WI38 (cell line): ENCODE measurements at regions not wholly inside any gene's neighbourhood (a gene's known extent, or its start where the extent isn't known, plus 50 kb on each side); places are given as distances from the start of the nearest gene placed in this dataset.
"Not testable (repeated sequence)": the region's sequence is repeated elsewhere in the genome, so short reads cannot be mapped to it uniquely, and the experiment has no call there.

Experiments
- H3K4me3 ChIP-seq: 2 replicates; pipeline ENCODE4 v1.5.1; 2011; ENCODE audit warnings: low read depth, mild to moderate bottlenecking, control low read depth, low read length
- TF ChIP-seq, protein P1 (sequence below): IDR thresholded peaks from 2 replicates; pipeline ENCODE4 v1.5.1; 2012; ENCODE audit warnings: low read depth, mild to moderate bottlenecking, control low read depth, low read length

GRCh38 chr17:22703204-22703603, 1010.9 kb downstream of the KCNJ18 start:
- H3K4me3 ChIP-seq: no peak overlapping the region
- TF ChIP-seq, protein P1, sequence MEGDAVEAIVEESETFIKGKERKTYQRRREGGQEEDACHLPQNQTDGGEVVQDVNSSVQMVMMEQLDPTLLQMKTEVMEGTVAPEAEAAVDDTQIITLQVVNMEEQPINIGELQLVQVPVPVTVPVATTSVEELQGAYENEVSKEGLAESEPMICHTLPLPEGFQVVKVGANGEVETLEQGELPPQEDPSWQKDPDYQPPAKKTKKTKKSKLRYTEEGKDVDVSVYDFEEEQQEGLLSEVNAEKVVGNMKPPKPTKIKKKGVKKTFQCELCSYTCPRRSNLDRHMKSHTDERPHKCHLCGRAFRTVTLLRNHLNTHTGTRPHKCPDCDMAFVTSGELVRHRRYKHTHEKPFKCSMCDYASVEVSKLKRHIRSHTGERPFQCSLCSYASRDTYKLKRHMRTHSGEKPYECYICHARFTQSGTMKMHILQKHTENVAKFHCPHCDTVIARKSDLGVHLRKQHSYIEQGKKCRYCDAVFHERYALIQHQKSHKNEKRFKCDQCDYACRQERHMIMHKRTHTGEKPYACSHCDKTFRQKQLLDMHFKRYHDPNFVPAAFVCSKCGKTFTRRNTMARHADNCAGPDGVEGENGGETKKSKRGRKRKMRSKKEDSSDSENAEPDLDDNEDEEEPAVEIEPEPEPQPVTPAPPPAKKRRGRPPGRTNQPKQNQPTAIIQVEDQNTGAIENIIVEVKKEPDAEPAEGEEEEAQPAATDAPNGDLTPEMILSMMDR: no peak

- TF ChIP-seq, protein P1: 0 out of 2 replicates have a peak, but pooled peaks have one; percentile 6
- H3K4me3 ChIP-seq: no peak overlapping the region
Observed at GRCh38 chr17:22703786-22704441, 1011.6 kb downstream of the KCNJ18 start.

DNA sequence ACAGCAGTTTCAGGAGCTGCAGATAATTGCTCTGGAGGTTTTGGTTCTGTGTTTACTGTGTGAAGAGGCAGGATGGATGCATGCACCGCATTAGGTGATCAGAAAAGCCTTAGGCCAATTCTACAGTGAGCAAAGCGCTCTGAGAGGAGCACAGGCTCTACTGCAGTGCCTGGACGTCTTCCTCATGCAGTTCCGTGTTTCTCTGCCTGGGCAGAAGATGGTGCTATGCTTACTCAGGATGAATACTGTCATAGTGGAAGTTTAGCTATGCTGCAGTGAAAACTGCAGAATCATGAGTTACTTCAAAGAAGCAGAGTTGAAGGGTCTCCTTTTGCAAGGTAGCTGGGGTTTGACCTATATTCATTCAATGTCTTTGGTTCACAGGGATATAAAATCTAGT, 1012.4 kb downstream of the KCNJ18 start:
- no peak overlapping the region for H3K4me3 ChIP-seq
- TF ChIP-seq, protein P1: no peak

DNA sequence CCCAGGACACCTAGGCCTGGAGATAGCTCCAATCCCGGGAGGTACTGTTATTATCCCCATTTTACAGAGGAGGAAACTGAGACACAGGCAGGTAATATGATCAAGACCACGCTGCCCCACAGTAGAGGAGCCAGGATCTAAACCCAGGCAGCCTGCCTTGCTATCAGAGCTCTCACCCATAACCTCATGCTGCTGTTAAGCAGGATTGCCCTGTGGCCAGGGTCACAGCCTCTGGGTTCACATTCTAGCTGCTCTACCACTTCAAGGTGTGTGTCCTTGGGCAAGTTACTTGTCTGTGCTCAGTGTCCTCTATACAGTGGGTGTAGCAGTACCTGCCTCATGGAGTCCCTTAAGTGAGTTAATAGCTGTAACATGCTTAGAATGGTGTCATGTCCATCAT, 1015.3 kb downstream of the KCNJ18 start:
- H3K4me3 ChIP-seq: no peak overlapping the region
- TF ChIP-seq, protein P1: no peak

- TF ChIP-seq, protein P1: no peak
Observed at GRCh38 chr17:22717211-22717610, 1024.9 kb downstream of the KCNJ18 start.

DNA sequence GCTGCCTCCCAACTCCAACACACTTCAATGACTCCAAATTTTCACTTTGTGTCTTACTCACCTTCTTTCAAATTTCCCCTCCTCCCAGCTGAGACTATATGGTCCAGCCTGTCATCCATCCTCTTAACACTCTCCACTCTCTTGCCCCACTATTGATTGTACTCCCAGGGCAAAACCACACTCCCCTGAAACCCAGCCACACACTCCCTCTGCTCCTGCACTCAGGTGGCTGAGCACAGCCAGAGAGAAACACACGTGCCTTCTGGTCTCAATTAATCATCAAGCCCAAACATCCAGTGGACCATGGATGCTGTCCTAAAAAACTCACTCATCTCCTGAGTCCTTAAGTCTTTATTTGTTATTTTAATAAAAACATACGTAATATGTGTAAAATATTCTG, 1026.4 kb downstream of the KCNJ18 start:
- TF ChIP-seq, protein P1: no peak
- no peak overlapping the region for H3K4me3 ChIP-seq

More at GRCh38 chr17:22717211-22717610, 1024.9 kb downstream of the KCNJ18 start:
- H3K4me3 ChIP-seq: no peak overlapping the region

DNA sequence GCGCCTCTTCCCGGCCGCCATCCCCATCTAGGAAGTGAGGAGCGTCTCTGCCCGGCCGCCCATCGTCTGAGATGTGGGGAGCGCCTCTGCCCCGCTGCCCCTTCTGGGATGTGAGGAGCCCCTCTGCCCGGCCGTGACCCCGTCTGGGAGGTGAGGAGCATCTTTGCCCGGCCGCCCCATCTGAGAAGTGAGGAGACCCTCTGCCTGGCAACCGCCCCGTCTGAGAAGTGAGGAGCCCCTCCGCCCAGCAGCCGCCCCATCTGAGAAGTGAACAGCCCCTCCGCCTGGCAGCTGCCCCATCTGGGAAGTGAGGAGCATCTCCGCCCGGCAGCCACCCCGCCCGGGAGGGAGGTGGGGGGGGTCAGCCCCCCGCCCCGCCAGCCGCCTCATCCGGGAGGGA, 1048.7 kb downstream of the KCNJ18 start:
- H3K4me3 ChIP-seq: not testable (repeated sequence)
